RWPE1 (cell line): ENCODE measurements at regions not wholly inside any gene's neighbourhood (a gene's known extent, or its start where the extent isn't known, plus 50 kb on each side); places are given as distances from the start of the nearest gene placed in this dataset.
A peak's percentile ranks its signal among the peaks of the same experiment; 100 is the strongest.

Source experiments
- CTCF ChIA-PET: fragments of 350-600 bp; sonication (Branson Sonifier 250); formaldehyde crosslinking; extraction: SDS; loops from one replicate; lab custom pipeline; 2021; lab: Yijun Ruan, JAX
- POLR2A ChIA-PET: fragments of 400-600 bp; formaldehyde crosslinking; extraction: SDS; loops from one replicate; lab custom pipeline; 2020; ENCODE audit warnings: antibody characterized with exemption; ENCODE audit not compliant: low non-redundant PET; lab: Yijun Ruan, JAX
- DNase-seq: peaks from one replicate; pipeline ENCODE4 v3.0.0; 2012; ENCODE audit warnings: low spot score
- H3K27ac ChIP-seq: fragments of 450-650 bp; 2 replicates; pipeline ENCODE4 v1.5.1; 2017
- TF ChIP-seq, protein P1 (sequence below): fragments of 450-650 bp; conservative IDR thresholded peaks from 2 replicates; pipeline ENCODE4 v1.5.1; 2017; ENCODE audit warnings: low read depth, mild to moderate bottlenecking

GRCh38 chr18:44536619-44537018, 144.1 kb upstream of the SETBP1 start:
- TF ChIP-seq, protein P1, sequence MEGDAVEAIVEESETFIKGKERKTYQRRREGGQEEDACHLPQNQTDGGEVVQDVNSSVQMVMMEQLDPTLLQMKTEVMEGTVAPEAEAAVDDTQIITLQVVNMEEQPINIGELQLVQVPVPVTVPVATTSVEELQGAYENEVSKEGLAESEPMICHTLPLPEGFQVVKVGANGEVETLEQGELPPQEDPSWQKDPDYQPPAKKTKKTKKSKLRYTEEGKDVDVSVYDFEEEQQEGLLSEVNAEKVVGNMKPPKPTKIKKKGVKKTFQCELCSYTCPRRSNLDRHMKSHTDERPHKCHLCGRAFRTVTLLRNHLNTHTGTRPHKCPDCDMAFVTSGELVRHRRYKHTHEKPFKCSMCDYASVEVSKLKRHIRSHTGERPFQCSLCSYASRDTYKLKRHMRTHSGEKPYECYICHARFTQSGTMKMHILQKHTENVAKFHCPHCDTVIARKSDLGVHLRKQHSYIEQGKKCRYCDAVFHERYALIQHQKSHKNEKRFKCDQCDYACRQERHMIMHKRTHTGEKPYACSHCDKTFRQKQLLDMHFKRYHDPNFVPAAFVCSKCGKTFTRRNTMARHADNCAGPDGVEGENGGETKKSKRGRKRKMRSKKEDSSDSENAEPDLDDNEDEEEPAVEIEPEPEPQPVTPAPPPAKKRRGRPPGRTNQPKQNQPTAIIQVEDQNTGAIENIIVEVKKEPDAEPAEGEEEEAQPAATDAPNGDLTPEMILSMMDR, result no peak
- CTCF ChIA-PET, result no interaction called here
- POLR2A ChIA-PET, result no interaction called here
- no peak overlapping the region for H3K27ac ChIP-seq
- DNase-seq, result no peak

DNA sequence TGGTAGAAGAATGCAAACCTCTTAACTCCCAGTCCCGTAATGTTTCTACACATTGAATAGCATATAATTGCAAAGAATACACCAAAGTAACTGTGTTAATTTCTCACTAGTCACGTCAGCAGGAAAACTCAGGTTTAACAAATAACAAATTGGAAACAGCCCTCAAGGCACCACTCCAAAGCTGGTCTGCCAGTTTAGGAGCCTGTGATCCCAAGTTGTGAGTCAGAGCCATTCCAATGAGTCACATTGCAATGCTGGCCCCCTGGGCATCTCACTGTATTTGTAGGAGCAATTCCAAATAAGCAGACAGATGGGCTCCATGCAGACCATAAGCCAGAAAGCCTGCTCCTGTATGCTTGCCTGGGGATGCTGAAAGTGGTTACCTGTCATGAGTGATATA, 143.2 kb upstream of the SETBP1 start:
- POLR2A ChIA-PET, result no interaction called here
- DNase-seq, result peak; percentile 73
- H3K27ac ChIP-seq, result peak overlapping the region; percentile 42; the same call in 1 of the 2 replicates
- TF ChIP-seq, protein P1, result no peak
- CTCF ChIA-PET, result no interaction called here

DNA sequence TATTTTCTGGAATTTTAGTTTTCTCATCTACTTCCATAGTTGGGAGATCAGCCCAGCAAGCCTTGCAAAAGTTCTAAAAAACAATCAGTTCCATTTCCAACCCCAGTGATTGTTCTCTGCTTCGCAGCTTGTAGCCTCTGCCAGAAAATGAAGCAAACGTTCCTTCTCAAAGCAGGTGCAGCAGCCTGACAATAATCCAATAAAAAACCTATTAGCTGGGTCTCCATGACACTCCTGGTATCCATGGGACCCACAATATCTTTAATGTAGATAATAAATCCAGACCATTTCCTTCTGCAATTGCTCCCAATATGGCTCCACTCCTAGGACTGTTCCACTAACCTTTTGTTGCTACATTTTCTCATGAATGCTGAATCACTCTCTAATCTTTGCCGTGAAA, 140.8 kb upstream of the SETBP1 start:
- no peak overlapping the region for H3K27ac ChIP-seq
- ChIA-PET POLR2A (no interaction called here), CTCF (interaction anchor here (0.7 kb wide), 1 partner anchor 885 kb away, joined by 5 read pairs; no protein-coding TSS in a partner anchor)
- TF ChIP-seq, protein P1, result no peak
- DNase-seq, result no peak

GRCh38 chr18:44541159-44541558, 139.5 kb upstream of the SETBP1 start:
- ChIA-PET CTCF (no interaction called here), POLR2A (no interaction called here)
- no peak for DNase-seq
- TF ChIP-seq, protein P1, result no peak
- H3K27ac ChIP-seq, result no peak overlapping the region

DNA sequence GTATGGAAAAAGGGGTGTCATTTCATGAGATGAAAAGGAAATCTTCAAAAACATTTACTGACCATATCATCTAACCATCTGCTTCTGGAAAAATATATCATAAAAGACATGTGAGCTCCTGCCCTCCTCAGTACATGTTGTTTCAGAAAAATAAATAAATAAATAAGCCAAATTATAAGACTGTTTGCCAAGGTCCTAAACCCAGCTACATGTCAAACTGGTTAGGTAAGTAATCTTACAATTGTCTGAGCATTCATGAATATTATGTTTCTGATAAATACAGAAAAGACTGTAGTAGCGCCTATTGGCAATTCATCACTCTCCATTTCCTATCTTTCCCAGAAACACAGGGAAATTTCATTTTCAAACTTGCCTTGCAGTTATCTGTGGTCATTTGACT, 138.9 kb upstream of the SETBP1 start:
- H3K27ac ChIP-seq, result no peak overlapping the region
- TF ChIP-seq, protein P1, result no peak
- ChIA-PET POLR2A (no interaction called here), CTCF (no interaction called here)
- no peak for DNase-seq

GRCh38 chr18:44543387-44543786, 137.3 kb upstream of the SETBP1 start:
- ChIA-PET POLR2A (no interaction called here), CTCF (no interaction called here)

More at GRCh38 chr18:44543387-44543786, 137.3 kb upstream of the SETBP1 start:
- TF ChIP-seq, protein P1, result no peak
- no peak for DNase-seq
- no peak overlapping the region for H3K27ac ChIP-seq
